ENCODE measurements at regions not wholly inside any gene's neighbourhood (a gene's known extent, or its start where the extent isn't known, plus 50 kb on each side); places are given as distances from the start of the nearest gene placed in this dataset.
A peak's percentile ranks its signal among the peaks of the same experiment; 100 is the strongest.

DNA sequence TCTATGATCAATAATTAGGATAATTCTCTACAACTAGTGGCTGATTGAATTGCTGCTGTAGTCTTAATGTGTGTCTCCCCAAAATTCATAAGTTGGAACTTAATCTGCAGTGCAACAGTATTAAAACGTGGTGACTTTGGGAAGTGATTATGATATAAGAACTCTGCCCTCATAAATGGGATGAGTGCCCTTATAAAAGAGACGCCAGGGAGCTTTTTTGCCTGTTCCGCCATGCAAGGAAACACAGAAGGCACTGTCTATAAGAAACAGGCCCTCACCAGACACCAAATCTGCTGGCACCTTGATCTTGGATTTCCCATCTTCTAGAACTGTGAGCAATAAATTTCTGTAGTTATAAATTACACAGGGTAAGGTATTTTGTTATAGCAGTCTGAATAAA, 161.0 kb downstream of the ALX1 start:
- no peaks in the 10 kb centered on the region for H3K4me1 ChIP-seq (ENCODE audit: insufficient read depth, low read length, poor library complexity, severe bottlenecking)
- TF ChIP-seq CTCF (conservative IDR thresholded peaks at IDR 0.05; ENCODE audit: low read length) (no peak), EZH2phosphoT487 (IDR thresholded peaks at IDR 0.05; ENCODE audit: borderline replicate concordance) (no peak)
- no peaks in the 10 kb centered on the region for H3K36me3 ChIP-seq (ENCODE audit: insufficient read depth, low read length)
- no peaks in the 10 kb centered on the region for H4K20me1 ChIP-seq (ENCODE audit: insufficient read depth, low read length, poor library complexity, severe bottlenecking)
- H2AFZ ChIP-seq (ENCODE audit: low read length), result no peak overlapping the region
- no peaks in the 10 kb centered on the region for H3K9me3 ChIP-seq (ENCODE audit: insufficient read depth, low read depth, low read length)
- no peak overlapping the region for H3K4me2 ChIP-seq (ENCODE audit: low read depth, low read length, poor library complexity, severe bottlenecking)
- H3K79me2 ChIP-seq (ENCODE audit: insufficient read depth, low read length), result no peaks in the 10 kb centered on the region
- H3K9ac ChIP-seq (ENCODE audit: low read depth, low read length, poor library complexity, severe bottlenecking), result no peak overlapping the region
- no peaks in the 10 kb centered on the region for H3F3A ChIP-seq (ENCODE audit: low read depth)
- no peak overlapping the region for H3K4me3 ChIP-seq (ENCODE audit: low read length, poor library complexity, severe bottlenecking)
- H3K9me2 ChIP-seq (replicated peaks; ENCODE audit: low read depth, low read length), result no peaks in the 10 kb centered on the region
- no peaks in the 10 kb centered on the region for H3K27me3 ChIP-seq (ENCODE audit: insufficient read depth, low read length, poor library complexity, severe bottlenecking)

DNA sequence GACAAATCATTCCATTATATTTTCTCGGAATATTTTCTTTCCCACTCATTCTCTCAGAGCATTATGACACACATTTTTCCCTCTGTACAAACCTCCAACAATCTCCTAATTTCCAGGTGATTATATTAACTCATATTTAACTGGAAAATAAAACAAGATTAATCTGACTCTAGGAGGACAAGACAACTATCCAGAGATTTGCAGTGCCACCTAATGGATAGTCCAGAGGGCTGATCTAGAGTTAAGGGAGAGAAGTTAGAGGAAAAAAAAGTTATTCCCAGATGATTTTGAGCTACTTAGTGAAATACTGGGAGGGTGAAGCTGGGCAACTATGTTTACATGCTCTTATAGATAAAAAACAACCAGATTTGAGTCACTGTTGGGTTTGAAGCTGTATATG, 161.7 kb downstream of the ALX1 start:
- Histone ChIP-seq H4K20me1 (ENCODE audit: insufficient read depth, low read length, poor library complexity, severe bottlenecking) (no peaks in the 10 kb centered on the region), H3K4me1 (ENCODE audit: insufficient read depth, low read length, poor library complexity, severe bottlenecking) (no peaks in the 10 kb centered on the region), H3F3A (ENCODE audit: low read depth) (no peaks in the 10 kb centered on the region), H3K9me3 (ENCODE audit: insufficient read depth, low read depth, low read length) (no peaks in the 10 kb centered on the region), H3K79me2 (ENCODE audit: insufficient read depth, low read length) (no peaks in the 10 kb centered on the region), H3K4me2 (ENCODE audit: low read depth, low read length, poor library complexity, severe bottlenecking) (no peak overlapping the region), H3K36me3 (ENCODE audit: insufficient read depth, low read length) (no peaks in the 10 kb centered on the region), H2AFZ (ENCODE audit: low read length) (no peak overlapping the region), H3K4me3 (ENCODE audit: low read length, poor library complexity, severe bottlenecking) (no peak overlapping the region), H3K9ac (ENCODE audit: low read depth, low read length, poor library complexity, severe bottlenecking) (no peak overlapping the region), H3K27me3 (ENCODE audit: insufficient read depth, low read length, poor library complexity, severe bottlenecking) (no peaks in the 10 kb centered on the region), H3K9me2 (replicated peaks; ENCODE audit: low read depth, low read length) (no peaks in the 10 kb centered on the region)
- peak; percentile 24 for TF ChIP-seq CTCF (conservative IDR thresholded peaks at IDR 0.05; ENCODE audit: low read length)
- TF ChIP-seq EZH2phosphoT487 (IDR thresholded peaks at IDR 0.05; ENCODE audit: borderline replicate concordance), result no peak

GRCh38 chr12:85445060-85445938, 165.3 kb downstream of the ALX1 start:
- TF ChIP-seq CTCF (conservative IDR thresholded peaks at IDR 0.05; ENCODE audit: low read length) (no peak), EZH2phosphoT487 (IDR thresholded peaks at IDR 0.05; ENCODE audit: borderline replicate concordance) (no peak)
- H3K36me3 ChIP-seq (ENCODE audit: insufficient read depth, low read length), result no peaks in the 10 kb centered on the region
- no peaks in the 10 kb centered on the region for H3F3A ChIP-seq (ENCODE audit: low read depth)
- H2AFZ ChIP-seq (ENCODE audit: low read length), result no peak overlapping the region
- H3K9me3 ChIP-seq (ENCODE audit: insufficient read depth, low read depth, low read length), result no peaks in the 10 kb centered on the region
- H4K20me1 ChIP-seq (ENCODE audit: insufficient read depth, low read length, poor library complexity, severe bottlenecking), result no peaks in the 10 kb centered on the region
- H3K9me2 ChIP-seq (replicated peaks; ENCODE audit: low read depth, low read length), result no peaks in the 10 kb centered on the region
- no peak overlapping the region for H3K9ac ChIP-seq (ENCODE audit: low read depth, low read length, poor library complexity, severe bottlenecking)
- H3K27me3 ChIP-seq (ENCODE audit: insufficient read depth, low read length, poor library complexity, severe bottlenecking), result no peaks in the 10 kb centered on the region
- H3K79me2 ChIP-seq (ENCODE audit: insufficient read depth, low read length), result no peaks in the 10 kb centered on the region
- no peak overlapping the region for H3K4me2 ChIP-seq (ENCODE audit: low read depth, low read length, poor library complexity, severe bottlenecking)
- peaks cover 8% of the 10 kb centered on the region for H3K4me1 ChIP-seq (ENCODE audit: insufficient read depth, low read length, poor library complexity, severe bottlenecking)
- H3K4me3 ChIP-seq (ENCODE audit: low read length, poor library complexity, severe bottlenecking), result no peak overlapping the region

Data from Loucy (cell line).